Esophagus muscularis mucosa (tissue), 4 donors: ENCODE measurements at regions not wholly inside any gene's neighbourhood (a gene's known extent, or its start where the extent isn't known, plus 50 kb on each side); places are given as distances from the start of the nearest gene placed in this dataset.

Source experiments
- DNase-seq: peaks from one replicate; pipeline ENCODE4 v3.0.0-alpha.2; 2017; ENCODE audit errors: extremely low spot score
- H3K27ac ChIP-seq, 4 donors: fragments of 200-600 bp; sonication (generic); replicated peaks in 1 of 4; 1 replicate in 3 of 4; 2 replicates in 1 of 4; pipeline ENCODE4 v1.5.1; 2016 to 2019; ENCODE audit warnings: mild to moderate bottlenecking in 1 of 4
- H3K27me3 ChIP-seq, 4 donors: fragments of 200-600 bp; sonication (generic); one replicate each; pipeline versions ENCODE4 v1.5.1 to v1.6.0; 2016 to 2019
- H3K36me3 ChIP-seq, 4 donors: fragments of 200-600 bp; sonication (generic); one replicate each; pipeline ENCODE4 v1.5.1; 2016 to 2019
- H3K4me1 ChIP-seq, 4 donors: fragments of 200-600 bp; sonication (generic); one replicate each; pipeline ENCODE4 v1.5.1; 2016 to 2019
- H3K4me3 ChIP-seq, 4 donors: fragments of 200-600 bp; sonication (generic); 1 replicate in 2 of 4; 2 replicates in 2 of 4; pipeline ENCODE4 v1.5.1; 2016 to 2019; ENCODE audit warnings: mild to moderate bottlenecking in 4 of 4, moderate library complexity in 1 of 4
- H3K9me3 ChIP-seq, 4 donors: fragments of 200-600 bp; sonication (generic); 1 replicate in 3 of 4; 2 replicates in 1 of 4; pipeline ENCODE4 v1.5.1; 2016 to 2019
- CTCF ChIP-seq, 3 experiments: fragments of 200-600 bp in 2 of 3; fragments of 450-650 bp in 1 of 3; sonication (generic) in 2 of 3; IDR thresholded peaks; one replicate each; pipeline ENCODE4 v1.5.1; 2017 to 2019; ENCODE audit warnings: antibody characterized with exemption in 3 of 3, mild to moderate bottlenecking in 2 of 3, moderate library complexity in 1 of 3
- EP300 ChIP-seq: sonication (generic); formaldehyde crosslinking; IDR thresholded peaks from one replicate; pipeline ENCODE4 v1.6.1; 2017; ENCODE audit warnings: antibody characterized with exemption
- POLR2A ChIP-seq: fragments of 450-650 bp; IDR thresholded peaks from one replicate; pipeline ENCODE4 v1.6.1; 2017; ENCODE audit warnings: antibody characterized with exemption, moderate library complexity, mild to moderate bottlenecking, low read depth
- POLR2AphosphoS5 ChIP-seq, 2 donors: sonication (generic); formaldehyde crosslinking; IDR thresholded peaks; one replicate each; pipeline ENCODE4 v1.6.1; 2017; ENCODE audit warnings: antibody characterized with exemption in 2 of 2
- WGBS: methylation state at CpG from one replicate; pipeline ENCODE4 v1.1.5; 2018; 5-methylcytosine and 5-hydroxymethylcytosine counted together
- intact Hi-C: fragments of 100-400 bp; cut with DNase I; formaldehyde crosslinking; loops from one replicate; pipeline ENCODE4 v1.15.1; 2023

GRCh38 chr15:77557564-77557963 lies 75.1 kb downstream of the LINGO1 start:
- DNase-seq = no peak
- H3K27me3 ChIP-seq = peaks cover 0 to 7% (median 0%) of the 10 kb centered on the region in 4 donors
- no peaks in the 10 kb centered on the region for H3K36me3 ChIP-seq
- H3K4me1 ChIP-seq = no peaks in the 10 kb centered on the region
- H3K4me3 ChIP-seq = no peak overlapping the region
- no CpG with 5 or more reads among the region's 1 CpG for WGBS
- TF ChIP-seq EP300 = no peak
- TF ChIP-seq POLR2AphosphoS5 (IDR thresholded peaks at IDR 0.05) = no peak
- TF ChIP-seq CTCF (IDR thresholded peaks at IDR 0.05) = no peak
- no peak overlapping the region for H3K27ac ChIP-seq
- intact Hi-C loops = no loop called here
- no peaks in the 10 kb centered on the region for H3K9me3 ChIP-seq

- H3K9me3 ChIP-seq = no peaks in the 10 kb centered on the region
- WGBS = 89% methylated on average over 10 of the region's 10 CpGs
- H3K27ac ChIP-seq = no peak overlapping the region
- no peaks in the 10 kb centered on the region for H3K4me1 ChIP-seq
- intact Hi-C loops = no loop called here
- no peak for DNase-seq
- H3K36me3 ChIP-seq = no peaks in the 10 kb centered on the region
- no peak overlapping the region for H3K4me3 ChIP-seq
- TF ChIP-seq CTCF (IDR thresholded peaks at IDR 0.05) (no peak), EP300 (no peak), POLR2A (no peak), POLR2AphosphoS5 (IDR thresholded peaks at IDR 0.05) (no peak)
- H3K27me3 ChIP-seq = peaks cover 0 to 7% (median 0%) of the 10 kb centered on the region in 4 donors
Observed at GRCh38 chr15:77557144-77557543, 75.6 kb downstream of the LINGO1 start.

- intact Hi-C loops = no loop called here
- no peak for DNase-seq
- Histone ChIP-seq H3K27ac (no peak overlapping the region), H3K4me3 (no peak overlapping the region), H3K27me3 (peaks cover 0 to 6% (median 0%) of the 10 kb centered on the region in 4 donors), H3K9me3 (no peaks in the 10 kb centered on the region), H3K36me3 (no peaks in the 10 kb centered on the region), H3K4me1 (no peaks in the 10 kb centered on the region)
- WGBS = 94% methylated on average over 7 of the region's 7 CpGs
- TF ChIP-seq POLR2AphosphoS5 (IDR thresholded peaks at IDR 0.05) (no peak), CTCF (IDR thresholded peaks at IDR 0.05) (no peak), EP300 (no peak), POLR2A (no peak)
Observed at GRCh38 chr15:77556622-77557021, 76.1 kb downstream of the LINGO1 start.

- no peak for TF ChIP-seq POLR2AphosphoS5 (IDR thresholded peaks at IDR 0.05)
- no peak for TF ChIP-seq POLR2A
- TF ChIP-seq EP300 = no peak
- TF ChIP-seq CTCF (IDR thresholded peaks at IDR 0.05) = no peak
- Histone ChIP-seq H3K9me3 (no peaks in the 10 kb centered on the region), H3K27me3 (no peaks in the 10 kb centered on the region), H3K4me1 (no peaks in the 10 kb centered on the region), H3K27ac (no peak overlapping the region), H3K4me3 (no peak overlapping the region), H3K36me3 (no peaks in the 10 kb centered on the region)
- DNase-seq = no peak
- intact Hi-C loops = no loop called here
- 92% methylated on average over 8 of the region's 8 CpGs for WGBS
Observed at GRCh38 chr15:77555232-77555631, 77.5 kb downstream of the LINGO1 start.

- Histone ChIP-seq H3K9me3 (no peaks in the 10 kb centered on the region), H3K36me3 (no peaks in the 10 kb centered on the region), H3K27ac (no peak overlapping the region), H3K27me3 (no peaks in the 10 kb centered on the region), H3K4me3 (no peak overlapping the region), H3K4me1 (no peaks in the 10 kb centered on the region)
- TF ChIP-seq POLR2AphosphoS5 (IDR thresholded peaks at IDR 0.05) (no peak), POLR2A (no peak)
- DNase-seq = no peak
- 61% methylated on average over 9 of the region's 11 CpGs for WGBS
- intact Hi-C loops = no loop called here
Observed at GRCh38 chr15:77554306-77555080, 78.2 kb downstream of the LINGO1 start.
